IMR-90 (cell line): ENCODE measurements at regions not wholly inside any gene's neighbourhood (a gene's known extent, or its start where the extent isn't known, plus 50 kb on each side); places are given as distances from the start of the nearest gene placed in this dataset.

ENCODE experiments used
- CEBPB ChIP-seq: IDR thresholded peaks from 2 replicates; pipeline ENCODE4 v1.6.1; 2012; ENCODE audit warnings: low read depth, low read length, improper control_type of control experiment
- CTCF ChIP-seq: conservative IDR thresholded peaks from 2 replicates; pipeline ENCODE4 v1.5.1; 2012; ENCODE audit warnings: mild to moderate bottlenecking, low read depth, low read length, improper control_type of control experiment
- ELK1 ChIP-seq: fragments of 150-350 bp; IDR thresholded peaks from 2 replicates; pipeline ENCODE4 v1.6.1; 2016; ENCODE audit warnings: low read depth, mild to moderate bottlenecking, low read length, moderate library complexity, borderline replicate concordance
- FOS ChIP-seq: fragments of 150-350 bp; IDR thresholded peaks from 2 replicates; pipeline ENCODE4 v1.6.1; 2016; ENCODE audit warnings: low read depth, low read length
- MAFK ChIP-seq: IDR thresholded peaks from 2 replicates; pipeline ENCODE4 v1.6.1; 2012; ENCODE audit warnings: low read depth, low read length, improper control_type of control experiment
- MAZ ChIP-seq: IDR thresholded peaks from 2 replicates; pipeline ENCODE4 v1.6.1; 2012; ENCODE audit warnings: low read depth, mild to moderate bottlenecking, low read length, improper control_type of control experiment, moderate library complexity, borderline replicate concordance
- MXI1 ChIP-seq: IDR thresholded peaks from 2 replicates; pipeline ENCODE4 v1.6.1; 2012; ENCODE audit warnings: low read depth, mild to moderate bottlenecking, low read length, moderate library complexity, borderline replicate concordance
- NFE2L2 ChIP-seq: fragments of 150-350 bp; IDR thresholded peaks from 2 replicates; pipeline ENCODE4 v1.6.1; 2016; ENCODE audit warnings: low read depth, mild to moderate bottlenecking, low read length
- POLR2A ChIP-seq: IDR thresholded peaks from 2 replicates; pipeline ENCODE4 v1.6.1; 2012; ENCODE audit warnings: mild to moderate bottlenecking, low read depth, low read length
- RAD21 ChIP-seq: IDR thresholded peaks from 2 replicates; pipeline ENCODE4 v1.6.1; 2012; ENCODE audit warnings: low read length, improper control_type of control experiment
- RFX5 ChIP-seq: IDR thresholded peaks from 2 replicates; pipeline ENCODE4 v1.8.0; 2012; ENCODE audit warnings: low read depth, mild to moderate bottlenecking, low read length, moderate library complexity
- SMC3 ChIP-seq: fragments of 150-350 bp; IDR thresholded peaks from 2 replicates; pipeline ENCODE4 v1.6.1; 2016; ENCODE audit warnings: low read depth, mild to moderate bottlenecking, antibody characterized with exemption, low read length, moderate library complexity
- USF2 ChIP-seq: fragments of 150-350 bp; IDR thresholded peaks from 2 replicates; pipeline ENCODE4 v1.6.1; 2017; ENCODE audit warnings: mild to moderate bottlenecking, antibody characterized with exemption, low read length, low read depth

DNA sequence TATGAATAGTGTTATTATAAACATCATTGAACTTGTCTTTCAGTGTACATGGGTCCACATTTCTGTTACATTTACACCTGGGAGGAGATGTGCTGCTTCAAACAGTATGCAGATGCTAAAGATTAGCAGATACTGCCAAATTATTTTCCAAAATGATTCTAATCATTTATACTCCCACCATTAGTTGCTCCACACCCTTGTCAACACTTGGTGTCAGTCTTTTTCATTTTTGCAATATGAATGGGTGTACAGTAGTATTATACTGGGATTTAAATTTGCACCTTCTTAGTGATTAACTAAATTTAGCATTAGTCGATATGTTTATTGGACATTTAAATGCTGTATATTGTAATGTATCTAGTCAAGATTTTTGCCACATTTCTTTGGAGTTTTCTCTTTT lies 131.6 kb upstream of the GRID2 start:
- no peak for TF ChIP-seq USF2
- TF ChIP-seq POLR2A: no peak
- peak; percentile 46 for TF ChIP-seq CTCF
- TF ChIP-seq NFE2L2: no peak
- no peak for TF ChIP-seq MAFK
- TF ChIP-seq SMC3: peak; percentile 50
- TF ChIP-seq MXI1: no peak
- TF ChIP-seq RAD21: peak; percentile 50
- no peak for TF ChIP-seq RFX5
- TF ChIP-seq CEBPB: no peak
- TF ChIP-seq MAZ: no peak
- no peak for TF ChIP-seq FOS
- no peak for TF ChIP-seq ELK1
